Mucosa of stomach (tissue), 1 donor: ENCODE measurements at regions not wholly inside any gene's neighbourhood (a gene's known extent, or its start where the extent isn't known, plus 50 kb on each side); places are given as distances from the start of the nearest gene placed in this dataset.

Source experiments
- H3K27me3 ChIP-seq: one replicate; pipeline ENCODE4 v1.7.0; 2013; ENCODE audit warnings: mild to moderate bottlenecking, low read length; ENCODE audit not compliant: control insufficient read depth, insufficient read depth
- H3K36me3 ChIP-seq: one replicate; pipeline ENCODE4 v1.7.0; 2013; ENCODE audit warnings: low read length; ENCODE audit not compliant: control insufficient read depth, insufficient read depth
- H3K4me1 ChIP-seq: one replicate; pipeline ENCODE4 v1.7.0; 2013; ENCODE audit warnings: mild to moderate bottlenecking, low read length; ENCODE audit not compliant: control insufficient read depth, insufficient read depth
- H3K4me3 ChIP-seq: one replicate; pipeline ENCODE4 v1.7.0; 2013; ENCODE audit warnings: low read length
- H3K9ac ChIP-seq: one replicate; pipeline ENCODE4 v1.7.0; 2013; ENCODE audit warnings: mild to moderate bottlenecking, low read length, moderate library complexity
- H3K9me3 ChIP-seq: one replicate; pipeline ENCODE4 v1.7.0; 2013; ENCODE audit warnings: mild to moderate bottlenecking, low read length, moderate library complexity; ENCODE audit not compliant: control insufficient read depth
- donor health status: Pancreatic carcinoma.

DNA sequence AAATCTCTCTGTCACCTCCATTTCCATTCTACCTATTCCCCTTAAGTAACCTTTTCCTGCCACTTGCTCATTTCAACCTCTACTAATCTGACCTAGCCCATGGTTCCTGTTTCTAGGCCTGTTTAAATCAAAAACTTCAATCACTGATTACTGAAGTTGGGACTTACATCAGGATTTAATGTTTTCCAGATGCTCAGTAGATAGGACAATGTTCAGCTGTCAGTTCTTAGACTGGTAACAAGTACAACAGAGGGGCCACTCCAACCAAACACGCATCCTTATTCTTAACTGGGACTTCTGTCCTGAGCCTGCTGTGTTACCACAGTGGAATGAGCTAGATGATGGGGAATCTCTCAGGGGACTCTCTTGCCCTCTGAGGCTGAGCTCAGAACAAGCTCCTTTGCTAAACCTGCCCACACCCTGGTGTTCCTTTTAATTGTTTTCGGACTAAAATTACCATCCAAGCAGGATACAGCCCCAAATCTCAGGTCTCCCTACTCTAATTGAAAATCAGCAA lies 974.6 kb downstream of the TTLL7 start:
- H3K9ac ChIP-seq: no peak overlapping the region
- no peaks in the 10 kb centered on the region for H3K4me1 ChIP-seq
- no peak overlapping the region for H3K4me3 ChIP-seq
- no peaks in the 10 kb centered on the region for H3K9me3 ChIP-seq
- H3K27me3 ChIP-seq: no peaks in the 10 kb centered on the region
- H3K36me3 ChIP-seq: no peaks in the 10 kb centered on the region

- no peak overlapping the region for H3K4me3 ChIP-seq
- no peaks in the 10 kb centered on the region for H3K4me1 ChIP-seq
- H3K9me3 ChIP-seq: no peaks in the 10 kb centered on the region
- no peaks in the 10 kb centered on the region for H3K27me3 ChIP-seq
- no peaks in the 10 kb centered on the region for H3K36me3 ChIP-seq
- no peak overlapping the region for H3K9ac ChIP-seq
These were observed 975.7 kb downstream of the TTLL7 start for GRCh38 chr1:83023212-83023611.

DNA sequence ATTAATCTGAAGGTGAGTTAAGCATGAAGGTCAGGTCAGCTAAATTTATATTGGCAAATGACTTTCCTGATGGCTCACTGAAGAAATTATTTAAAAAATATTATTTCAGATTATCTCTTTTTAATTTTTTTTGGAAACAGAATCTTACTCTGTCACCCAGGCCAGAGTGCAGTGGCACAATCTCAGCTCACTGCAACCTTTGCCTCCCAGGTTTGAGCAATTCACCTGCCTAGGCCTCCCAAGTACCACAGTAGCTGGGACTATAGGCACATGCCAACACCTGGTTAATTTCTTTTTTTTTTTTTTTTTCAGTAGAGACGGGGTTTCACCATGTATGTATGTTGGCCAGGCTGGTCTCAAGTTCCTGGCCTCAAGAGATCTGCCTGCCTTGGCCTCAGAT lies 976.7 kb downstream of the TTLL7 start:
- Histone ChIP-seq H3K27me3 (no peaks in the 10 kb centered on the region), H3K9me3 (no peaks in the 10 kb centered on the region), H3K4me1 (no peaks in the 10 kb centered on the region), H3K36me3 (no peaks in the 10 kb centered on the region), H3K4me3 (no peak overlapping the region), H3K9ac (no peak overlapping the region)

DNA sequence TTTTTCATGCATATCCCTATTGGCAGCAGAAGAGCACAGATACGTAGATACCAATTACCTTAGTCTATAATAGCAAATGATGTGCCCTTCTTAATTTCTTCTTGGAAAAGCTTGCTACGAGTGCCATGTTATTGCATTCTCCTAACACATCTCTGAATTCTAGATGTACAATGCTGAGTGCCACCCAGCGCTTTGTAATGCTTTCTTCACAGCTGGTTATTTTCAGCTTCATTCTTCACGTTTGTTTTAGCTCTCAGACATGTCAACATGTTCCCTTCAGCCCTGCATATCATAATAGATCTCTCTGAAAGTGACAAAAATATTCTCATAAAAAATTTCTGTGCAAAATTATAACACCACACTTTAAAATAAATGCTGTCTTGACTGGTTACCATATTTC lies 981.2 kb downstream of the TTLL7 start:
- H3K36me3 ChIP-seq: no peaks in the 10 kb centered on the region
- H3K9ac ChIP-seq: no peak overlapping the region
- H3K9me3 ChIP-seq: no peaks in the 10 kb centered on the region
- no peaks in the 10 kb centered on the region for H3K4me1 ChIP-seq
- no peak overlapping the region for H3K4me3 ChIP-seq
- H3K27me3 ChIP-seq: no peaks in the 10 kb centered on the region

- Histone ChIP-seq H3K9ac (no peak overlapping the region), H3K36me3 (no peaks in the 10 kb centered on the region), H3K9me3 (no peaks in the 10 kb centered on the region), H3K4me3 (no peak overlapping the region), H3K27me3 (no peaks in the 10 kb centered on the region), H3K4me1 (no peaks in the 10 kb centered on the region)
These were observed 981.7 kb downstream of the TTLL7 start for GRCh38 chr1:83017276-83017675.

GRCh38 chr1:83016354-83016849 lies 982.5 kb downstream of the TTLL7 start:
- Histone ChIP-seq H3K27me3 (no peaks in the 10 kb centered on the region), H3K9ac (no peak overlapping the region), H3K9me3 (no peaks in the 10 kb centered on the region), H3K4me1 (no peaks in the 10 kb centered on the region), H3K4me3 (no peak overlapping the region), H3K36me3 (no peaks in the 10 kb centered on the region)

DNA sequence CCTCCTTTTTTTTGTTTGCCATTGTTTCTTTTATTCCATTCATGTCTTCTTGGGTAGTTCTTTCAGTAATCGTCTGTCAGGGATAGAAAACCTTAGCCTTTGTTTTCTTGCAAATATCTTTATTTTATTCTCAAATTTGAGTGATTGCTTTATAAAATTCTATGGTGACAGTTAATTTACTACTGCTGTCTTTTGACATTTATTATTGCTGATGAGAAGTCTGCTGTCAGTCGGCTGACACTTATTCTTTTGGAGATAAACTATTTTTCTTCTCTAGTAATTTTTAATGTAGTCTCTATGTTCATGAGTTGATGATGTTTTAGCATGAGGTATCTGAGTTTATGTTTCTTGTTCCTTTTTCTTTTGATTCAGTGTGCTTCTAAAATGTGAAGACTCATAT lies 983.8 kb downstream of the TTLL7 start:
- Histone ChIP-seq H3K36me3 (no peaks in the 10 kb centered on the region), H3K9me3 (no peaks in the 10 kb centered on the region), H3K4me3 (no peak overlapping the region), H3K4me1 (no peaks in the 10 kb centered on the region), H3K27me3 (no peaks in the 10 kb centered on the region), H3K9ac (no peak overlapping the region)

GRCh38 chr1:83012950-83013349 lies 986.0 kb downstream of the TTLL7 start:
- Histone ChIP-seq H3K9me3 (no peaks in the 10 kb centered on the region), H3K4me3 (no peak overlapping the region), H3K36me3 (no peaks in the 10 kb centered on the region), H3K9ac (no peak overlapping the region), H3K4me1 (no peaks in the 10 kb centered on the region), H3K27me3 (no peaks in the 10 kb centered on the region)

DNA sequence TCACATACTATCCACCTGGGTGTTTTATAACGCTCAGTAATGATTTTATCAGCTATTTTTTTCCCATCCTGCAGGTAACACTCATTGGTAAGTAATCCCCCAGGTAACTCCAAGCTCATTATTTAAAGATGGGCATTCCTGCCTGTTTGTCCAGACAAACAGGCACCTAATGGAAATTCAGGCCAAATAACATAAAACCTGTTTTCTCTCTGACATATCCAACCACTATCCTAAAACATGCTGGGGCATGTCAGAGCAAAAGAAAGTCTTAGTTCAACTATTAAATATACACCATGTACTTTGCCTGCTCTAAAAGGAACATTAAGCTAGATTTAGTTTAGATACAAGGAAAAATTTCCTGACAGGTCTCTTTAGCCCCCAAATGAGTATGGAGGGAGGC lies 987.7 kb downstream of the TTLL7 start:
- H3K9ac ChIP-seq: no peak overlapping the region
- no peaks in the 10 kb centered on the region for H3K4me1 ChIP-seq
- H3K27me3 ChIP-seq: no peaks in the 10 kb centered on the region
- H3K4me3 ChIP-seq: no peak overlapping the region
- H3K36me3 ChIP-seq: no peaks in the 10 kb centered on the region
- H3K9me3 ChIP-seq: no peaks in the 10 kb centered on the region

- Histone ChIP-seq H3K27me3 (no peaks in the 10 kb centered on the region), H3K36me3 (no peaks in the 10 kb centered on the region), H3K4me3 (no peak overlapping the region), H3K9ac (no peak overlapping the region), H3K9me3 (no peaks in the 10 kb centered on the region), H3K4me1 (no peaks in the 10 kb centered on the region)
These were observed 992.7 kb downstream of the TTLL7 start for GRCh38 chr1:83006271-83006670.

GRCh38 chr1:83000286-83000685 lies 998.6 kb downstream of the TTLL7 start:
- H3K4me1 ChIP-seq: no peaks in the 10 kb centered on the region
- no peaks in the 10 kb centered on the region for H3K27me3 ChIP-seq
- no peak overlapping the region for H3K4me3 ChIP-seq
- no peak overlapping the region for H3K9ac ChIP-seq
- no peaks in the 10 kb centered on the region for H3K36me3 ChIP-seq
- no peaks in the 10 kb centered on the region for H3K9me3 ChIP-seq

- no peak overlapping the region for H3K4me3 ChIP-seq
- H3K36me3 ChIP-seq: no peaks in the 10 kb centered on the region
- H3K9ac ChIP-seq: no peak overlapping the region
- no peaks in the 10 kb centered on the region for H3K4me1 ChIP-seq
- H3K9me3 ChIP-seq: no peaks in the 10 kb centered on the region
- no peaks in the 10 kb centered on the region for H3K27me3 ChIP-seq
These were observed 1003.0 kb downstream of the TTLL7 start for GRCh38 chr1:82995951-82996350.

DNA sequence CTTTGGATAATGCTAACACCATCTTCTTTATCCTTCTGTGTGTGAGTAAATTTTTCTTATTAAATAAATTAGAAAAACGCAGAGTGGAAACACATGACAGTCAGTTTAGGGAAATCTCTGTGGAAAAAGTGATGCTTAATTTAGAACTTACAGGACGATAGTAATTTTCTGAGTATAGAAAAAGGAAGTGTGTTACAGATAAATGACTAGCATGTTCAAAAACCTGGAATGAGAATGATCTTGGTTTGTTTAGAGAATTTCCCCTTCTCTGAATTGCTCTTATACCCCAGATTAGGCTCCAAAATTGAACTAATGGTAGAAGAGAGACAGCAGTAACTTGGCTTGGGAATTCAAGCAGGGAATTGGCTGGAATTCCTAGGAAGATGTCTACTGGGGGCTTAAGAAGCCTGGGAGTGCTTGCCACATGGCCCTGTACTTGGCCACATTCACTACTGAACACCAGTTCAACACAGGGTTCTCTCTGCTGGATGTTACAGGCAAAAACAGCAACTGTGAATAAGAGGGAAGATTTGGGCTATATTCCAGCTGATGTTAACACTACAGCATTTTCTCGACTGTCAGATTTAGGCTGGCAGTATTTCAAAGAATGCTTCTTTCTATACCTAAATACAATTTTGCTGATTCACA lies 1004.2 kb downstream of the TTLL7 start:
- Histone ChIP-seq H3K9ac (no peak overlapping the region), H3K9me3 (no peaks in the 10 kb centered on the region)

More for the DNA sequence above, 1004.2 kb downstream of the TTLL7 start:
- Histone ChIP-seq H3K36me3 (no peaks in the 10 kb centered on the region), H3K4me1 (no peaks in the 10 kb centered on the region), H3K27me3 (no peaks in the 10 kb centered on the region), H3K4me3 (no peak overlapping the region)
